ENCODE measurements at regions not wholly inside any gene's neighbourhood (a gene's known extent, or its start where the extent isn't known, plus 50 kb on each side); places are given as distances from the start of the nearest gene placed in this dataset.

DNA sequence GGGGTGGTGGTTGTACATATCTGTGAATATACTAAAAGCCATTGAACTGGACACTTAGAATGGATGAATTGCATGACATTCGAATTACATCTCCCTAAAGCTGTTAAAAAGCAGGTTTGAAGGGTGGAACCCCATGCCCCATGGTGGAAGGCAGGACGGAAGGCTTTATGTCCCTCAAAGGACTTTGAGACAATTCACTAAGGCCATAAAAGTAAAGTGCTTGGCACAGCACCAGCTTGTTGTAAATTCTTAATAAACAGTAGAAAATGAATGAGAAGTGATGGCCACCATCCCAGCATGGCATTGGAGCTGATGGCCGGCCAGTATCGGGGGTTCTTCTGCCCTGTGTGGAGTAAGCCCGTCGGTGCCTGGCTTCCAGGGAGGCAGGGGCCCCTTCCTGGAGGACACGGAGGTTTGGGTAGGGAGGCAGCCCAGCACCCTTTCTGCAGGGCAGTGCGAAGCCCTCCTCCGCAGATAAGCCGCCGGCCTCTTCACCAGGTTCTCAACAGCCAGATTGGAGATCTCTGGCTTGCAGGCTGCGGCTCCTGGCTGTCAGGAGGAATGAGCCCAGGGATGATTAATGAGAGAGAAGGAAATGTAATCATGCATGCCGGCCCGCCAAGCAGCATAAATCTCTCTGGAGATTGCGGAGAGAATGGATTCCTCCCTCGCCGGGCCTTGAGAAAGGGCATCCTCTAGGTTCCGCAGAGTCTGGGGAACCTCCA is 346.9 kb downstream of the FOXL1 start (continued):
- TF ChIP-seq, protein P1, sequence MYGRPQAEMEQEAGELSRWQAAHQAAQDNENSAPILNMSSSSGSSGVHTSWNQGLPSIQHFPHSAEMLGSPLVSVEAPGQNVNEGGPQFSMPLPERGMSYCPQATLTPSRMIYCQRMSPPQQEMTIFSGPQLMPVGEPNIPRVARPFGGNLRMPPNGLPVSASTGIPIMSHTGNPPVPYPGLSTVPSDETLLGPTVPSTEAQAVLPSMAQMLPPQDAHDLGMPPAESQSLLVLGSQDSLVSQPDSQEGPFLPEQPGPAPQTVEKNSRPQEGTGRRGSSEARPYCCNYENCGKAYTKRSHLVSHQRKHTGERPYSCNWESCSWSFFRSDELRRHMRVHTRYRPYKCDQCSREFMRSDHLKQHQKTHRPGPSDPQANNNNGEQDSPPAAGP (tag by site-specific recombination; IDR thresholded peaks at IDR 0.05): no peak
- peak; percentile 17; the same call in 1 of the 2 replicates for TF ChIP-seq WT1 (tag by site-specific recombination; IDR thresholded peaks at IDR 0.05)
- TF ChIP-seq ZFHX2 (tag by site-specific recombination; conservative IDR thresholded peaks at IDR 0.05): peak; percentile 39
- TF ChIP-seq ZNF792 (tag by site-specific recombination; IDR thresholded peaks at IDR 0.05): no peak
- peak; percentile 66; the same call in 1 of the 2 replicates for TF ChIP-seq TRIM28 (IDR thresholded peaks at IDR 0.05; ENCODE audit: borderline replicate concordance, low read length)
- peak; percentile 60 for TF ChIP-seq ZBTB8A (tag by site-specific recombination; IDR thresholded peaks at IDR 0.05)
- no peak for TF ChIP-seq ZNF571 (tag by site-specific recombination; IDR thresholded peaks at IDR 0.05)
- no peak for TF ChIP-seq ZNF548 (tag by site-specific recombination; IDR thresholded peaks at IDR 0.05)
- TF ChIP-seq ZBTB7A (tag by site-specific recombination; IDR thresholded peaks at IDR 0.05; ENCODE audit: low read depth): no peak
- 0 out of 2 replicates have a peak, but pooled peaks have one; percentile 50 for TF ChIP-seq ZNF660 (tag by site-specific recombination; IDR thresholded peaks at IDR 0.05)
- TF ChIP-seq ZNF10 (tag by site-specific recombination; IDR thresholded peaks at IDR 0.05): 0 out of 2 replicates have a peak, but pooled peaks have one; percentile 42
- no peak for TF ChIP-seq ZBTB21 (tag by site-specific recombination; IDR thresholded peaks at IDR 0.05)
- no peak for TF ChIP-seq ZNF121 (tag by site-specific recombination; IDR thresholded peaks at IDR 0.05)
- no peak for TF ChIP-seq PRDM4 (tag by site-specific recombination; IDR thresholded peaks at IDR 0.05)
- peak; percentile 96 for TF ChIP-seq ZBTB17 (tag by site-specific recombination; IDR thresholded peaks at IDR 0.05)
- TF ChIP-seq, protein P2, sequence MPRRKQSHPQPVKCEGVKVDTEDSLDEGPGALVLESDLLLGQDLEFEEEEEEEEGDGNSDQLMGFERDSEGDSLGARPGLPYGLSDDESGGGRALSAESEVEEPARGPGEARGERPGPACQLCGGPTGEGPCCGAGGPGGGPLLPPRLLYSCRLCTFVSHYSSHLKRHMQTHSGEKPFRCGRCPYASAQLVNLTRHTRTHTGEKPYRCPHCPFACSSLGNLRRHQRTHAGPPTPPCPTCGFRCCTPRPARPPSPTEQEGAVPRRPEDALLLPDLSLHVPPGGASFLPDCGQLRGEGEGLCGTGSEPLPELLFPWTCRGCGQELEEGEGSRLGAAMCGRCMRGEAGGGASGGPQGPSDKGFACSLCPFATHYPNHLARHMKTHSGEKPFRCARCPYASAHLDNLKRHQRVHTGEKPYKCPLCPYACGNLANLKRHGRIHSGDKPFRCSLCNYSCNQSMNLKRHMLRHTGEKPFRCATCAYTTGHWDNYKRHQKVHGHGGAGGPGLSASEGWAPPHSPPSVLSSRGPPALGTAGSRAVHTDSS (tag by site-specific recombination; IDR thresholded peaks at IDR 0.05): no peak
- peak; percentile 88 for TF ChIP-seq ZNF561 (tag by site-specific recombination; IDR thresholded peaks at IDR 0.05; ENCODE audit: borderline replicate concordance)
- no peak for TF ChIP-seq ZSCAN16 (tag by site-specific recombination; IDR thresholded peaks at IDR 0.05)
- TF ChIP-seq ZNF658 (tag by site-specific recombination; IDR thresholded peaks at IDR 0.05): no peak
- TF ChIP-seq ZNF544 (tag by site-specific recombination; IDR thresholded peaks at IDR 0.05): no peak
- no peak for TF ChIP-seq ZNF18 (tag by site-specific recombination; IDR thresholded peaks at IDR 0.05)
- no peak for TF ChIP-seq ZNF24 (tag by site-specific recombination; IDR thresholded peaks at IDR 0.05)
- no peak for TF ChIP-seq GLIS1 (tag by site-specific recombination; IDR thresholded peaks at IDR 0.05)
- no peak for TF ChIP-seq ZNF692 (tag by site-specific recombination; IDR thresholded peaks at IDR 0.05)
- peak; percentile 49; the same call in 1 of the 2 replicates for TF ChIP-seq IKZF3 (tag by site-specific recombination; IDR thresholded peaks at IDR 0.05)
- TF ChIP-seq ZXDB (tag by site-specific recombination; IDR thresholded peaks at IDR 0.05): peak; percentile 31; the same call in 1 of the 2 replicates
